ENCODE measurements at regions not wholly inside any gene's neighbourhood (a gene's known extent, or its start where the extent isn't known, plus 50 kb on each side); places are given as distances from the start of the nearest gene placed in this dataset.

- POLR2A ChIA-PET: no interaction called here
- BruUV-seq (replicated peaks): no TSS peak
- H3K36me3 Mint-ChIP-seq (ENCODE audit: insufficient read depth, unreplicated experiment): no peaks in the 10 kb centered on the region
Observed at GRCh38 chr4:23401572-23401971, 488.3 kb downstream of the PPARGC1A start.

GRCh38 chr4:23392860-23393458, 496.9 kb downstream of the PPARGC1A start:
- H3K27ac Mint-ChIP-seq (ENCODE audit: low read depth, unreplicated experiment): no peak overlapping the region
- BruUV-seq (replicated peaks): no TSS peak
- no peak overlapping the region for H3K4me3 Mint-ChIP-seq (ENCODE audit: unreplicated experiment)
- H3K36me3 Mint-ChIP-seq (ENCODE audit: insufficient read depth, unreplicated experiment): no peaks in the 10 kb centered on the region
- no peak for DNase-seq (ENCODE audit: unreplicated experiment)
- no peaks in the 10 kb centered on the region for H3K27me3 Mint-ChIP-seq (ENCODE audit: insufficient read depth, unreplicated experiment)
- intact Hi-C loops (cut with micrococcal nuclease): no loop called here
- POLR2A ChIA-PET: no interaction called here
- CTCF ChIA-PET: no interaction called here
- TF ChIP-seq CTCF (IDR thresholded peaks at IDR 0.05; ENCODE audit: unreplicated experiment): no peak
- H3K4me1 Mint-ChIP-seq (ENCODE audit: insufficient read depth, unreplicated experiment): no peaks in the 10 kb centered on the region
- peaks cover 5% of the 10 kb centered on the region for H3K9me3 Mint-ChIP-seq (ENCODE audit: unreplicated experiment)

More at GRCh38 chr4:23401572-23401971, 488.3 kb downstream of the PPARGC1A start:
- no peak overlapping the region for H3K27ac Mint-ChIP-seq (ENCODE audit: low read depth, unreplicated experiment)
- DNase-seq (ENCODE audit: unreplicated experiment): peak; percentile 63
- no peak overlapping the region for H3K4me3 Mint-ChIP-seq (ENCODE audit: unreplicated experiment)
- CTCF ChIA-PET: no interaction called here
- peaks cover 21% of the 10 kb centered on the region for H3K9me3 Mint-ChIP-seq (ENCODE audit: unreplicated experiment)
- TF ChIP-seq CTCF (IDR thresholded peaks at IDR 0.05; ENCODE audit: unreplicated experiment): no peak
- intact Hi-C loops (cut with micrococcal nuclease): no loop called here
- no peaks in the 10 kb centered on the region for H3K27me3 Mint-ChIP-seq (ENCODE audit: insufficient read depth, unreplicated experiment)
- no peaks in the 10 kb centered on the region for H3K4me1 Mint-ChIP-seq (ENCODE audit: insufficient read depth, unreplicated experiment)

GRCh38 chr4:23390246-23390645, 499.6 kb downstream of the PPARGC1A start:
- Mint-ChIP-seq H3K36me3 (ENCODE audit: insufficient read depth, unreplicated experiment) (no peaks in the 10 kb centered on the region), H3K4me3 (ENCODE audit: unreplicated experiment) (no peak overlapping the region), H3K27ac (ENCODE audit: low read depth, unreplicated experiment) (no peak overlapping the region), H3K4me1 (ENCODE audit: insufficient read depth, unreplicated experiment) (no peaks in the 10 kb centered on the region), H3K9me3 (ENCODE audit: unreplicated experiment) (no peaks in the 10 kb centered on the region), H3K27me3 (ENCODE audit: insufficient read depth, unreplicated experiment) (no peaks in the 10 kb centered on the region)
- intact Hi-C loops (cut with micrococcal nuclease): no loop called here
- no TSS peak for BruUV-seq (replicated peaks)
- DNase-seq (ENCODE audit: unreplicated experiment): no peak
- no peak for TF ChIP-seq CTCF (IDR thresholded peaks at IDR 0.05; ENCODE audit: unreplicated experiment)
- CTCF ChIA-PET: no interaction called here
- POLR2A ChIA-PET: no interaction called here

GRCh38 chr4:23388699-23389395, 501.0 kb downstream of the PPARGC1A start:
- no peak for DNase-seq (ENCODE audit: unreplicated experiment)
- no peak for TF ChIP-seq CTCF (IDR thresholded peaks at IDR 0.05; ENCODE audit: unreplicated experiment)
- intact Hi-C loops (cut with micrococcal nuclease): no loop called here
- Mint-ChIP-seq H3K4me3 (ENCODE audit: unreplicated experiment) (no peak overlapping the region), H3K36me3 (ENCODE audit: insufficient read depth, unreplicated experiment) (no peaks in the 10 kb centered on the region), H3K27ac (ENCODE audit: low read depth, unreplicated experiment) (no peak overlapping the region), H3K4me1 (ENCODE audit: insufficient read depth, unreplicated experiment) (peaks cover 7% of the 10 kb centered on the region), H3K9me3 (ENCODE audit: unreplicated experiment) (no peaks in the 10 kb centered on the region), H3K27me3 (ENCODE audit: insufficient read depth, unreplicated experiment) (no peaks in the 10 kb centered on the region)
- no TSS peak for BruUV-seq (replicated peaks)
- POLR2A ChIA-PET: no interaction called here
- CTCF ChIA-PET: interaction anchor here (0.6 to 0.7 kb wide), 2 partner anchors 10 to 251 kb away, joined by 3 read pairs; no protein-coding TSS in a partner anchor
